ENCODE measurements at regions not wholly inside any gene's neighbourhood (a gene's known extent, or its start where the extent isn't known, plus 50 kb on each side); places are given as distances from the start of the nearest gene placed in this dataset.

DNA sequence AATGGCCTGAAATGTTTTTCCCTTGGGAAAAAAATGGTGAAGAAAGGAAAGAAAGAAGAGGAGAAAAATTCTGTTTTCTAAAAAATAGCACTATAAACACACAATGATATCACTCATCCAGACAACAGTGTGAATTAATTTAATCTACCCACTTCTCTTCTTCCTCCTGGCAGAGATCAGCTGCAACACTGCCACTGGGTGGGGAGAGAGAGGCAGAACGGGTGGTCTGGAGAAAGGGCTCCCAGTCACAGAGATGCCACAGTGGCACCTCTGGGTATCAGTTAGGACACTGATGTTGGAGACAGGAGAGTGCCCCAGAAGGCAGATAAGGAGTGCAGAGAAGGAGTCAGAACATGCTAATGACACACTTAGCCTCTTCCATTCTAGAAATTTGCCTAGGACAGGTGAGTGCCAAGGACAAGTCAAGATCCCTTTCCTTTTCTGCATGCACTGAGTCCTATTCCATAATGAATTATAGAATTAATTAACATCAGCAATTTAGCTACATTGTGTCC is 168.6 kb downstream of the SUCLA2 start:
- no peaks in the 10 kb centered on the region for H3K4me1 ChIP-seq (ENCODE audit: control insufficient read depth in 2 of 2, insufficient read depth in 2 of 2, low read length in 2 of 2)
- no peaks in the 10 kb centered on the region for H3K36me3 ChIP-seq (ENCODE audit: control insufficient read depth in 2 of 2, insufficient read depth in 2 of 2, low read length in 2 of 2)
- no peaks in the 10 kb centered on the region for H3K9me3 ChIP-seq (ENCODE audit: control insufficient read depth in 2 of 2, low read length in 2 of 2)
- H3K4me3 ChIP-seq (ENCODE audit: low read length in 2 of 2), result no peak overlapping the region
- H3K9ac ChIP-seq (ENCODE audit: low read depth in 1 of 2, low read length in 2 of 2), result no peak overlapping the region
- H3K27ac ChIP-seq (ENCODE audit: low read depth in 2 of 2, low read length in 2 of 2), result no peak overlapping the region
- peaks cover 0 to 2% of the 10 kb centered on the region in 2 donors for H3K27me3 ChIP-seq (ENCODE audit: control insufficient read depth in 2 of 2, insufficient read depth in 2 of 2, low read length in 2 of 2)

DNA sequence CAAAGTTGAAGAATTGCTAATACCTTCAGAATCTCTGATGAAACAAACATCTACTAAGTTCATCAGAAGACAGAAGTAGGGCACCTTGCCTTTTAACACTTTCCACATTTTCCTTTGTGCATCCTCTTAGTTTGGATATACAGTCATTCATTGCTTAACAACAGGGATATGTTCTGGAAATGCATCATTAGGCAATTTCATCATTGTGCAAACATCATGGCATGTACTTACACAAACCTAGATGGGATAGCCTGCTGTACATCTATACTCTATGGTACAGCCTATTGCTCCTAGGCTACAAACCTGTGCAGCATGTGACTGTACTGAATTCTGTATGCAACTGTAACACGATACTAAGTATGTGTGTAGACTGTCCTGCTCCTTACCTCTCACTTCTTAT is 169.8 kb downstream of the SUCLA2 start:
- Histone ChIP-seq H3K9ac (ENCODE audit: low read depth in 1 of 2, low read length in 2 of 2) (no peak overlapping the region), H3K9me3 (ENCODE audit: control insufficient read depth in 2 of 2, low read length in 2 of 2) (no peaks in the 10 kb centered on the region), H3K4me3 (ENCODE audit: low read length in 2 of 2) (no peak overlapping the region), H3K4me1 (ENCODE audit: control insufficient read depth in 2 of 2, insufficient read depth in 2 of 2, low read length in 2 of 2) (no peaks in the 10 kb centered on the region), H3K27ac (ENCODE audit: low read depth in 2 of 2, low read length in 2 of 2) (no peak overlapping the region), H3K27me3 (ENCODE audit: control insufficient read depth in 2 of 2, insufficient read depth in 2 of 2, low read length in 2 of 2) (peaks cover 0 to 2% of the 10 kb centered on the region in 2 donors), H3K36me3 (ENCODE audit: control insufficient read depth in 2 of 2, insufficient read depth in 2 of 2, low read length in 2 of 2) (no peaks in the 10 kb centered on the region)

DNA sequence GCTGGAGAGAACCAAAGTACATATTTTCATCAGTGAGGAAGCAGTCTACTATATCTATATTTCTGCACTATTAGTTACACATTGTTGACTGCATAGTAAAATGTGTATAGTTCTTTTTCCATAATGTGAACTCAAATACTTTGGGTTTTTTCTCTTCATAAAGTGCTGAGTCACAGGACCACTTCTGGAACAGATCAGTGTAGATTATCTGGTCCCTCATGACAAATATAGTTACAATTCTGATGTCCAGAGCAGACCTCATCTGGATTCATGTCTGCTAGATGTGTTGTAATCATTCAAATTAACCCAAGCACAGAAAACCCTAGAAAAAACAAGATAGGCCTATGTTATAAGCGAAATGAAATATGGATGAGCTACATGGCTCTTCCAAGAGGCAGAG is 171.4 kb downstream of the SUCLA2 start:
- H3K27me3 ChIP-seq (ENCODE audit: control insufficient read depth in 2 of 2, insufficient read depth in 2 of 2, low read length in 2 of 2), result peaks cover 0 to 2% of the 10 kb centered on the region in 2 donors
- H3K9me3 ChIP-seq (ENCODE audit: control insufficient read depth in 2 of 2, low read length in 2 of 2), result no peaks in the 10 kb centered on the region

DNA sequence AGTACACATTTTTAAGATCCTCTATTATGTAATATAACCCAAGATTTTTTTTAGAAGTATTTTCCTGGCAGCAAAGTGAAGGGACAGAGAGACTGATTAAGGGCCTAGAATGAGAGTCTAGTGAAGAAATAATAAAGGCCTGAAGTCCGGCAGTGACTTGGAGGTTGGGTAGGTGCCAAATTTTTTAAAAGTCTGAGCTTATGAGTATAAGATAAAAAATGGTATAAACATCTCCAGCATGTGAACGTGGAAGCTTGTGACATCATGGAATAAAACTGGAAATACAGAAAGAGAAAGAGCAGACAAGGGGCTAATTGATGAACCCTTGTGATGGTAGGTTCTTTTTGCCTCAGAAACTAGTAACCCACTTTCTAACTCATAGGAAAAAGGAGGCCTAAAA is 174.6 kb downstream of the SUCLA2 start:
- H3K27me3 ChIP-seq (ENCODE audit: control insufficient read depth in 2 of 2, insufficient read depth in 2 of 2, low read length in 2 of 2), result no peaks in the 10 kb centered on the region
- H3K27ac ChIP-seq (ENCODE audit: low read depth in 2 of 2, low read length in 2 of 2), result no peak overlapping the region
- no peak overlapping the region for H3K4me3 ChIP-seq (ENCODE audit: low read length in 2 of 2)
- H3K9me3 ChIP-seq (ENCODE audit: control insufficient read depth in 2 of 2, low read length in 2 of 2), result no peaks in the 10 kb centered on the region
- H3K9ac ChIP-seq (ENCODE audit: low read depth in 1 of 2, low read length in 2 of 2), result no peak overlapping the region
- H3K36me3 ChIP-seq (ENCODE audit: control insufficient read depth in 2 of 2, insufficient read depth in 2 of 2, low read length in 2 of 2), result no peaks in the 10 kb centered on the region
- no peaks in the 10 kb centered on the region for H3K4me1 ChIP-seq (ENCODE audit: control insufficient read depth in 2 of 2, insufficient read depth in 2 of 2, low read length in 2 of 2)

More for the DNA sequence above, 171.4 kb downstream of the SUCLA2 start:
- H3K36me3 ChIP-seq (ENCODE audit: control insufficient read depth in 2 of 2, insufficient read depth in 2 of 2, low read length in 2 of 2), result no peaks in the 10 kb centered on the region
- no peak overlapping the region for H3K4me3 ChIP-seq (ENCODE audit: low read length in 2 of 2)
- no peak overlapping the region for H3K27ac ChIP-seq (ENCODE audit: low read depth in 2 of 2, low read length in 2 of 2)
- H3K9ac ChIP-seq (ENCODE audit: low read depth in 1 of 2, low read length in 2 of 2), result no peak overlapping the region
- H3K4me1 ChIP-seq (ENCODE audit: control insufficient read depth in 2 of 2, insufficient read depth in 2 of 2, low read length in 2 of 2), result no peaks in the 10 kb centered on the region

DNA sequence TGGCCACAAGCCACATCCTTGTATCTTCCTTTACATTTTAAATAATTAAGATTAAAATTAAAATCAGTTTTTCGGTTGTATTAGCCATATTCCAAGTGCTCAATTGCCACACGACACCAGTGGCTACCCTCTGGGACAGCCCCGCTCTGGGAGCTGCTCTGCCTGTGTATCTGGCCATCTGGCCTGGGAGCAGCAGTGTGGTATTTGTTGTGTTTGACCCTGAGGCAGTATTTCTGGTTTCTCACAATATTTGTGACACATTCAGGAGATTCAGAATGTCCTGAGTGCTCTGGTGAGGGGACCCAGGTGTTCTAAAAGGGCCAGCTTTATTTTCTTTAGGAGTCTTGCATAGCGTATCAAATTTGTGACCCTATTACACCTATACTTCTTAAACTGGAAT is 179.0 kb downstream of the SUCLA2 start:
- Histone ChIP-seq H3K27ac (ENCODE audit: low read depth in 2 of 2, low read length in 2 of 2) (no peak overlapping the region), H3K36me3 (ENCODE audit: control insufficient read depth in 2 of 2, insufficient read depth in 2 of 2, low read length in 2 of 2) (no peaks in the 10 kb centered on the region), H3K4me3 (ENCODE audit: low read length in 2 of 2) (no peak overlapping the region), H3K9me3 (ENCODE audit: control insufficient read depth in 2 of 2, low read length in 2 of 2) (no peaks in the 10 kb centered on the region), H3K4me1 (ENCODE audit: control insufficient read depth in 2 of 2, insufficient read depth in 2 of 2, low read length in 2 of 2) (no peaks in the 10 kb centered on the region), H3K27me3 (ENCODE audit: control insufficient read depth in 2 of 2, insufficient read depth in 2 of 2, low read length in 2 of 2) (no peaks in the 10 kb centered on the region), H3K9ac (ENCODE audit: low read depth in 1 of 2, low read length in 2 of 2) (no peak overlapping the region)

DNA sequence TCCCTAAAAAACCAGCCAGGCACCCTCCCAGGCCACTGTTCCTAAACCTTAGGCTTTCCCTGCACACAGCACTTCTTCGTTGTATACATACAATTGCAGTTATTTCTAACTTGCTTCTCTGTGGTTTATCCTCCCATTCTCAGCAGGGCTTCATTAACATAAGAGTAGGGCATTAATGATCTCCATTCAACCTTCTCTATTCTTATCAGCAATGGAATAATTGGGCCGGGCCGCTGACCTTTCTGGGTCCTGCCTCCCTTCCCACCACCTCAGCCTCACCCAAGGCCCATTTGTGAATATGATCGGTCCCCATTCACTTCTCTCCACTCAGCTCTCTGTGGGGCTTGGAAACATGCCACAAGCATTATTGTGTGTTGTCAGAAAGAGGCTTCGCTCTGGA is 184.2 kb downstream of the SUCLA2 start:
- H3K4me3 ChIP-seq (ENCODE audit: low read length in 2 of 2), result no peak overlapping the region
- H3K27me3 ChIP-seq (ENCODE audit: control insufficient read depth in 2 of 2, insufficient read depth in 2 of 2, low read length in 2 of 2), result no peaks in the 10 kb centered on the region
- H3K9ac ChIP-seq (ENCODE audit: low read depth in 1 of 2, low read length in 2 of 2), result no peak overlapping the region
- no peaks in the 10 kb centered on the region for H3K36me3 ChIP-seq (ENCODE audit: control insufficient read depth in 2 of 2, insufficient read depth in 2 of 2, low read length in 2 of 2)
- H3K27ac ChIP-seq (ENCODE audit: low read depth in 2 of 2, low read length in 2 of 2), result no peak overlapping the region
- no peaks in the 10 kb centered on the region for H3K9me3 ChIP-seq (ENCODE audit: control insufficient read depth in 2 of 2, low read length in 2 of 2)
- H3K4me1 ChIP-seq (ENCODE audit: control insufficient read depth in 2 of 2, insufficient read depth in 2 of 2, low read length in 2 of 2), result no peaks in the 10 kb centered on the region

DNA sequence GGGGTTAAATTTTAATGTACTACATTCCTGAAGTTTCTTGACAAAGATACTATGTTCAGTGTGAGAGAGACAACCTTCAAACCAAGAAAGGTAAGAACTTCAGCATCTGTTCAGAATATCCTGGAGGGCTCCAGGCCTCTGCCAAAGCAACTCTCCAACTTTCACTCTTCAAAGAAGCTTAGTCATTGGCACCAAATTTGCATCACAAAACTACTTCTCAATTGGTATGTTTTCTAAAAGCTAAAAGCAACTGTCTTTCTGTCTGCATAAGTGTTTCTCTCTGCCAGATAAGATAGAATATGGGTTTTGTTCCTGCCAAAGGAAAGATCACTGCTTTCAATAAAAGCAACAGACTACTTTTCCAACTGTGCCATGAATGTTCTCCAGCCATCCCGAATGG is 187.4 kb downstream of the SUCLA2 start:
- Histone ChIP-seq H3K9ac (ENCODE audit: low read depth in 1 of 2, low read length in 2 of 2) (no peak overlapping the region), H3K27me3 (ENCODE audit: control insufficient read depth in 2 of 2, insufficient read depth in 2 of 2, low read length in 2 of 2) (no peaks in the 10 kb centered on the region), H3K4me1 (ENCODE audit: control insufficient read depth in 2 of 2, insufficient read depth in 2 of 2, low read length in 2 of 2) (no peaks in the 10 kb centered on the region), H3K36me3 (ENCODE audit: control insufficient read depth in 2 of 2, insufficient read depth in 2 of 2, low read length in 2 of 2) (no peaks in the 10 kb centered on the region), H3K9me3 (ENCODE audit: control insufficient read depth in 2 of 2, low read length in 2 of 2) (no peaks in the 10 kb centered on the region), H3K4me3 (ENCODE audit: low read length in 2 of 2) (no peak overlapping the region), H3K27ac (ENCODE audit: low read depth in 2 of 2, low read length in 2 of 2) (no peak overlapping the region)

DNA sequence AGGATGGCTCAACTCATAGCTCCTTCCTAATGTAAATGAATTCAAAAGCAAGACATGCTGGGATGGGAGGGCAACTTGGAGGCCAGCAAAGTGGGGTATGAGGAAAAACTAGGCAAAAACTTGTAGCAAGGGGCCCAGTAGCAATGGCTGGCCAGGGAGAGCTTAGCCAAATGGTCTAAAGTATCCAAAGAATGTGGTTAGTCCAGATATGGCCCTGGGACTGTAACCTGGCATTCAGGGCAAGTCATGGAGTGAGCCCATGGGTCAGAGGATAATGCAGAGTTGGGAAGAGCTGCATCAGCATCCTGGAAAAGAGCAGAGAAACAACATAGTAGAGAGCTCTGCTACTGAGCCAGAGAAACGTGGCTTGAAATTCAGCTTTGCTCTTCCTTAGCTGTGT is 191.7 kb downstream of the SUCLA2 start:
- H3K4me1 ChIP-seq (ENCODE audit: control insufficient read depth in 2 of 2, insufficient read depth in 2 of 2, low read length in 2 of 2), result no peaks in the 10 kb centered on the region

DNA sequence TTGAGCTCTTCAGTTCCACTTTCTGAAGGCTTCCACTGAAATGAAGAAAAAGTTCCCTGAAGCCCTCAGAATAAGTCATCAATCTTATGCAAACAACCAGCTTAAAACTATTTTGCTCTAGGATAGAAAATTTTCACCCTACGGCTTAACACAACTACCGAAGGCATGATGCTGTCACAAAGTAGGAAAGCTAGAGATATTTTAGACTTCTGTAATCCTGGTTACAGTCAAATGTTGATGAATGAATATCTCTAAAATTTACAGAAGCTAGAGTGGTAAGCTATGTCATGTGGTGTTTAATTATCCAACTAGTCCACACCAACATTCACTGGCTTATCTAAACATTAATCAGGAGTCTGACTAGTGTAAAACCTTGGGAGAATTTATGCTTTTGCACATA is 197.9 kb downstream of the SUCLA2 start:
- Histone ChIP-seq H3K27ac (ENCODE audit: low read depth in 2 of 2, low read length in 2 of 2) (no peak overlapping the region), H3K27me3 (ENCODE audit: control insufficient read depth in 2 of 2, insufficient read depth in 2 of 2, low read length in 2 of 2) (no peaks in the 10 kb centered on the region), H3K4me3 (ENCODE audit: low read length in 2 of 2) (no peak overlapping the region), H3K9me3 (ENCODE audit: control insufficient read depth in 2 of 2, low read length in 2 of 2) (no peaks in the 10 kb centered on the region), H3K36me3 (ENCODE audit: control insufficient read depth in 2 of 2, insufficient read depth in 2 of 2, low read length in 2 of 2) (no peaks in the 10 kb centered on the region), H3K9ac (ENCODE audit: low read depth in 1 of 2, low read length in 2 of 2) (no peak overlapping the region), H3K4me1 (ENCODE audit: control insufficient read depth in 2 of 2, insufficient read depth in 2 of 2, low read length in 2 of 2) (no peaks in the 10 kb centered on the region)

More for the DNA sequence above, 191.7 kb downstream of the SUCLA2 start:
- no peak overlapping the region for H3K27ac ChIP-seq (ENCODE audit: low read depth in 2 of 2, low read length in 2 of 2)
- H3K9me3 ChIP-seq (ENCODE audit: control insufficient read depth in 2 of 2, low read length in 2 of 2), result no peaks in the 10 kb centered on the region
- no peak overlapping the region for H3K9ac ChIP-seq (ENCODE audit: low read depth in 1 of 2, low read length in 2 of 2)
- no peaks in the 10 kb centered on the region for H3K36me3 ChIP-seq (ENCODE audit: control insufficient read depth in 2 of 2, insufficient read depth in 2 of 2, low read length in 2 of 2)
- H3K27me3 ChIP-seq (ENCODE audit: control insufficient read depth in 2 of 2, insufficient read depth in 2 of 2, low read length in 2 of 2), result no peaks in the 10 kb centered on the region
- no peak overlapping the region for H3K4me3 ChIP-seq (ENCODE audit: low read length in 2 of 2)

DNA sequence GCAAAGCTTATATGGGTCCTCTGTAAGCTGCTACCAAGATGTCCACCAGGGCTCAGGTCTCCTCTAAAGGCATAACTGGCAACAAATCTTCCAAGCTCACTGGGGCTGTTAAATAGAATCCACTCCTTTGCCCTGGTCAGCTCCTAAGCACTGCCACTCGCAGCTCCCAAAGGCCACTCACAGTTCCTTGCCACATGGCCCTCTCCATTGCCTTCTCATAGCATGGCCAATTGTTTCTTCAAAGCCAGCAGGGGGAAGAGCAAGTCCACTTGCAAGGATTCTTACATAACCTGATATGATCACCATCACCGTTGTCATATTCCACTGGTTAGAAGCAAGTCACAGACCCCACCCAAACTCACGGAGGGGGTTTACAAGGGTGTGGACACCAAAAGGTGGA is 199.5 kb downstream of the SUCLA2 start:
- H3K36me3 ChIP-seq (ENCODE audit: control insufficient read depth in 2 of 2, insufficient read depth in 2 of 2, low read length in 2 of 2), result no peaks in the 10 kb centered on the region
- no peak overlapping the region for H3K27ac ChIP-seq (ENCODE audit: low read depth in 2 of 2, low read length in 2 of 2)
- no peaks in the 10 kb centered on the region for H3K9me3 ChIP-seq (ENCODE audit: control insufficient read depth in 2 of 2, low read length in 2 of 2)
- H3K9ac ChIP-seq (ENCODE audit: low read depth in 1 of 2, low read length in 2 of 2), result no peak overlapping the region
- H3K4me1 ChIP-seq (ENCODE audit: control insufficient read depth in 2 of 2, insufficient read depth in 2 of 2, low read length in 2 of 2), result no peaks in the 10 kb centered on the region
- no peak overlapping the region for H3K4me3 ChIP-seq (ENCODE audit: low read length in 2 of 2)
- H3K27me3 ChIP-seq (ENCODE audit: control insufficient read depth in 2 of 2, insufficient read depth in 2 of 2, low read length in 2 of 2), result no peaks in the 10 kb centered on the region

DNA sequence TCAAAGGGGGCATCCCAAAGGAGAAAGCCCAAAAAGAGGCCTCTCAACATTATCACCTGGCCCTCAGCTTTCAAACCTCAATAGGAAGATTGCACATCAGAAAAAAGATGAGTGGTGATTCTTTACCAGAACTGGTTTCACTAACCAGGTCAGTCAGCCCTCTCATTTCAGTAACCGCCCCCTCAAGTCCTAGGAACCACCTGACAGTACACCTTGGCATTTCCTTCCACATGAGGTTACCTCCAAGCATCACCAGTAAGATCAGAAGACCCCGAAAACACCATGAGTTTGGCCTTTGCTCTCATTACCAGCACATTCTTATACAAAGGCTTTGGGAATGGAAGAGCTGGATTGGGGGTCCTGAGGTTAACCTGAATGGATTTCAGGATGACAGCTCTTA is 200.5 kb downstream of the SUCLA2 start:
- no peaks in the 10 kb centered on the region for H3K9me3 ChIP-seq (ENCODE audit: control insufficient read depth in 2 of 2, low read length in 2 of 2)
- H3K9ac ChIP-seq (ENCODE audit: low read depth in 1 of 2, low read length in 2 of 2), result no peak overlapping the region
- H3K4me1 ChIP-seq (ENCODE audit: control insufficient read depth in 2 of 2, insufficient read depth in 2 of 2, low read length in 2 of 2), result no peaks in the 10 kb centered on the region
- H3K36me3 ChIP-seq (ENCODE audit: control insufficient read depth in 2 of 2, insufficient read depth in 2 of 2, low read length in 2 of 2), result no peaks in the 10 kb centered on the region
- no peak overlapping the region for H3K27ac ChIP-seq (ENCODE audit: low read depth in 2 of 2, low read length in 2 of 2)
- H3K27me3 ChIP-seq (ENCODE audit: control insufficient read depth in 2 of 2, insufficient read depth in 2 of 2, low read length in 2 of 2), result no peaks in the 10 kb centered on the region
- no peak overlapping the region for H3K4me3 ChIP-seq (ENCODE audit: low read length in 2 of 2)
